HCT116 (cell line): ENCODE measurements at regions not wholly inside any gene's neighbourhood (a gene's known extent, or its start where the extent isn't known, plus 50 kb on each side); places are given as distances from the start of the nearest gene placed in this dataset.

Experiments
- ATAC-seq: fragments of 200-7000 bp; cut with Tn5 transposase; 2 replicates; pipeline ENCODE4 v1.9.1; 2020; ENCODE audit warnings: mild to moderate bottlenecking, moderate library complexity
- BruUV-seq: library from RNA; stranded (reverse); fragments of 400-500 nt; replicated peaks from 2 replicates; lab custom pipeline; 2021; lab: Mats Ljungman, UMichigan
- CTCF ChIA-PET: fragments of 300-600 bp; sonication (Branson Sonifier 250); formaldehyde crosslinking; loops from one replicate; lab custom pipeline; 2021; ENCODE audit warnings: antibody characterized with exemption; lab: Charles Lee
- POLR2A ChIA-PET: fragments of 300-600, 350-600 bp; sonication (Branson Sonifier 250); formaldehyde crosslinking; loops from one replicate; lab custom pipeline; 2021; ENCODE audit warnings: antibody characterized with exemption; lab: Charles Lee
- RAD21 ChIA-PET, 2 experiments: fragments of 300-600 bp; sonication (Branson Sonifier 250); formaldehyde crosslinking; loops; one replicate each; lab custom pipeline; 2023; ENCODE audit warnings: low total read pairs in 2 of 2; ENCODE audit not compliant: uncharacterized antibody in 2 of 2, unreplicated experiment in 2 of 2, low non-redundant PET in 1 of 2; lab: Charles Lee
- DNase-seq: peaks from one replicate; pipeline ENCODE4 v3.0.0-alpha.2; 2010; ENCODE audit warnings: low read depth, low spot score
- H2AFZ ChIP-seq: fragments of 200-600 bp; shearing (Covaris generic), sonication (generic); 2 replicates; pipeline ENCODE4 v1.6.1; 2017; ENCODE audit warnings: low read depth, mixed run types, mixed read lengths, antibody characterized with exemption, low read length; ENCODE audit not compliant: poor library complexity, severe bottlenecking
- H3K27ac ChIP-seq: 2 replicates; pipeline ENCODE4 v1.5.1; 2012; ENCODE audit warnings: low read depth, low read length
- H3K27me3 ChIP-seq: fragments of 200-600 bp; sonication (generic); 2 replicates; pipeline ENCODE4 v1.6.1; 2016; ENCODE audit warnings: mixed run types, low read length, mixed read lengths; ENCODE audit not compliant: insufficient read depth
- H3K36me3 ChIP-seq, 2 experiments: fragments of 200-500 bp in 1 of 2; fragments of 200-600 bp in 1 of 2; sonication (Bioruptor generic) in 1 of 2; sonication (generic) in 1 of 2; 2 replicates each; pipeline versions ENCODE4 v1.5.1 to v1.6.1; 2014 to 2016; ENCODE audit warnings: low read length in 2 of 2, inconsistent platforms in 1 of 2, mixed read lengths in 1 of 2, mixed run types in 1 of 2; ENCODE audit not compliant: insufficient read depth in 2 of 2, control insufficient read depth in 1 of 2
- H3K4me1 ChIP-seq, 2 experiments: fragments of 200-600 bp in 1 of 2; sonication (generic) in 1 of 2; 2 replicates each; pipeline versions ENCODE4 v1.5.1 to v1.6.1; 2012 to 2017; ENCODE audit warnings: low read length in 2 of 2, inconsistent platforms in 1 of 2, mild to moderate bottlenecking in 1 of 2, mixed read lengths in 1 of 2, mixed run types in 1 of 2, moderate library complexity in 1 of 2; ENCODE audit not compliant: insufficient read depth in 2 of 2, control insufficient read depth in 1 of 2
- H3K4me2 ChIP-seq: fragments of 200-600 bp; sonication (generic); 2 replicates; pipeline ENCODE4 v1.6.1; 2017; ENCODE audit warnings: mixed run types, low read length, mixed read lengths
- H3K4me3 ChIP-seq, 2 experiments: fragments of 200-600 bp in 1 of 2; sonication (generic) in 1 of 2; replicated peaks in 1 of 2; 2 replicates each; pipeline ENCODE4 v1.5.1; 2011 to 2016; ENCODE audit warnings: low read length in 2 of 2, control low read depth in 1 of 2, low read depth in 1 of 2, mild to moderate bottlenecking in 1 of 2, mixed read lengths in 1 of 2, mixed run types in 1 of 2
- H3K79me2 ChIP-seq: fragments of 200-600 bp; sonication (generic); 2 replicates; pipeline ENCODE4 v1.6.1; 2017; ENCODE audit warnings: mild to moderate bottlenecking, mixed run types, low read length, moderate library complexity, mixed read lengths; ENCODE audit not compliant: insufficient read depth
- H3K9ac ChIP-seq: fragments of 200-600 bp; sonication (generic); 2 replicates; pipeline ENCODE4 v1.6.1; 2016; ENCODE audit warnings: low read length, mixed read lengths
- H3K9me2 ChIP-seq: fragments of 200-600 bp; sonication (generic), shearing (Covaris generic); 2 replicates; pipeline ENCODE4 v1.6.1; 2017; ENCODE audit warnings: mixed run types, mild to moderate bottlenecking, moderate library complexity; ENCODE audit not compliant: insufficient read depth
- H3K9me3 ChIP-seq, 2 experiments: fragments of 200-500 bp in 1 of 2; fragments of 200-600 bp in 1 of 2; sonication (Bioruptor generic) in 1 of 2; sonication (generic) in 1 of 2; 2 replicates each; pipeline ENCODE4 v1.6.1; 2014 to 2017; ENCODE audit warnings: low read length in 2 of 2, mixed read lengths in 2 of 2, inconsistent platforms in 1 of 2, low read depth in 1 of 2, mild to moderate bottlenecking in 1 of 2, mixed run types in 1 of 2, moderate library complexity in 1 of 2; ENCODE audit not compliant: control insufficient read depth in 1 of 2, insufficient read depth in 1 of 2
- H4K20me1 ChIP-seq: fragments of 200-600 bp; sonication (generic), shearing (Covaris generic); 2 replicates; pipeline ENCODE4 v1.6.1; 2017; ENCODE audit warnings: mixed run types, mild to moderate bottlenecking, moderate library complexity; ENCODE audit not compliant: insufficient read depth
- ATF3 ChIP-seq: IDR thresholded peaks from 2 replicates; pipeline ENCODE4 v1.6.1; 2012
- CBX3 ChIP-seq: IDR thresholded peaks from 2 replicates; pipeline ENCODE4 v1.6.1; 2012; ENCODE audit warnings: low read depth
- ELF1 ChIP-seq: IDR thresholded peaks from 2 replicates; pipeline ENCODE4 v1.6.1; 2012; ENCODE audit warnings: low read depth, borderline replicate concordance
- MAX ChIP-seq: IDR thresholded peaks from 2 replicates; pipeline ENCODE4 v1.6.1; 2012
- POLR2AphosphoS5 ChIP-seq: IDR thresholded peaks from 2 replicates; pipeline ENCODE4 v1.6.1; 2011; ENCODE audit warnings: mild to moderate bottlenecking, low read depth, low read length, moderate library complexity
- REST ChIP-seq: IDR thresholded peaks from 2 replicates; pipeline ENCODE4 v1.6.1; 2012; ENCODE audit warnings: low read depth
- ZBTB33 ChIP-seq: IDR thresholded peaks from 2 replicates; pipeline ENCODE4 v1.6.1; 2011; ENCODE audit warnings: mild to moderate bottlenecking, low read length, moderate library complexity; ENCODE audit not compliant: insufficient replicate concordance; ENCODE audit errors: extremely low read depth
- ZFX ChIP-seq: fragments of 450-650 bp; IDR thresholded peaks from 2 replicates; pipeline ENCODE4 v1.6.1; 2017
- intact Hi-C: fragments of 100-400 bp; cut with micrococcal nuclease; formaldehyde crosslinking; loops from 2 replicates; pipeline ENCODE4 v1.10.0; 2022

GRCh38 chr19:28184997-28185396, 1028.0 kb downstream of the UQCRFS1 start:
- no peak overlapping the region for H3K4me2 ChIP-seq
- no peaks in the 10 kb centered on the region for H3K4me1 ChIP-seq
- RAD21 ChIA-PET, result no interaction called here
- no peak for TF ChIP-seq REST
- TF ChIP-seq ELF1, result no peak
- no peak for TF ChIP-seq ATF3
- TF ChIP-seq CBX3, result no peak
- no peak for TF ChIP-seq ZBTB33
- no peak for TF ChIP-seq ZFX
- TF ChIP-seq POLR2AphosphoS5, result no peak
- no peak for TF ChIP-seq MAX
- TF ChIP-seq, all 23 proteins: peak for 0
- Histone ChIP-seq H3K36me3 (no peaks in the 10 kb centered on the region), H3K9me3 (peaks cover 4 to 26% of the 10 kb centered on the region in 2 experiments; a peak in 2 of 4 replicates), H3K9ac (no peak overlapping the region), H4K20me1 (no peaks in the 10 kb centered on the region), H3K27me3 (no peaks in the 10 kb centered on the region), H3K79me2 (no peaks in the 10 kb centered on the region), H2AFZ (no peak overlapping the region), H3K4me3 (no peak overlapping the region), H3K27ac (no peak overlapping the region), H3K9me2 (no peaks in the 10 kb centered on the region)
- CTCF ChIA-PET, result no interaction called here
- intact Hi-C loops, result no loop called here
- BruUV-seq, result no TSS peak
- POLR2A ChIA-PET, result no interaction called here
- DNase-seq (no peak), ATAC-seq (no peak)
